CD8-positive, alpha-beta memory T cell (primary cell): ENCODE measurements at regions not wholly inside any gene's neighbourhood (a gene's known extent, or its start where the extent isn't known, plus 50 kb on each side); places are given as distances from the start of the nearest gene placed in this dataset.

Source experiments
- CTCF ChIA-PET: fragments of 350-600 bp; sonication (Branson Sonifier 250); formaldehyde crosslinking; loops from one replicate; lab custom pipeline; 2021; ENCODE audit warnings: antibody characterized with exemption; lab: Charles Lee
- POLR2A ChIA-PET: fragments of 350-600 bp; sonication (Branson Sonifier 250); formaldehyde crosslinking; loops from one replicate; lab custom pipeline; 2021; ENCODE audit warnings: antibody characterized with exemption; lab: Charles Lee
- DNase-seq, 5 donors: peaks; one replicate each; pipeline versions ENCODE4 v3.0.0 to v3.0.0-alpha.2; 2020 to 2022; ENCODE audit warnings: mixed read lengths in 1 of 5
- H3K27ac ChIP-seq: one replicate; pipeline ENCODE4 v1.7.0; 2013; ENCODE audit warnings: low read depth, mild to moderate bottlenecking, low read length, moderate library complexity
- H3K27me3 ChIP-seq: 2 replicates; pipeline ENCODE4 v1.7.0; 2013; ENCODE audit warnings: low read length, mild to moderate bottlenecking; ENCODE audit not compliant: insufficient read depth, poor library complexity, severe bottlenecking
- H3K36me3 ChIP-seq: 2 replicates; pipeline ENCODE4 v1.7.0; 2013; ENCODE audit warnings: mild to moderate bottlenecking, low read length, moderate library complexity; ENCODE audit not compliant: insufficient read depth
- H3K4me1 ChIP-seq: 2 replicates; pipeline ENCODE4 v1.7.0; 2013; ENCODE audit warnings: mild to moderate bottlenecking, low read length, moderate library complexity; ENCODE audit not compliant: insufficient read depth
- H3K4me3 ChIP-seq: 2 replicates; pipeline ENCODE4 v1.7.0; 2013; ENCODE audit warnings: mild to moderate bottlenecking, low read length
- H3K9me3 ChIP-seq: 2 replicates; pipeline ENCODE4 v1.7.0; 2013; ENCODE audit warnings: mild to moderate bottlenecking, low read length
- H3K27ac Mint-ChIP-seq, 8 donors: one replicate each; pipeline ENCODE4 v1.8.0; 2020 to 2021; ENCODE audit warnings: mixed read lengths in 8 of 8, mild to moderate bottlenecking in 6 of 8, inconsistent platforms in 3 of 8, moderate library complexity in 3 of 8
- H3K27me3 Mint-ChIP-seq, 2 donors: one replicate each; pipeline ENCODE4 v1.8.0; 2020 to 2021; ENCODE audit warnings: mixed read lengths in 2 of 2, mild to moderate bottlenecking in 1 of 2, moderate library complexity in 1 of 2
- H3K36me3 Mint-ChIP-seq, 3 donors: one replicate each; pipeline ENCODE4 v1.8.0; 2020 to 2021; ENCODE audit warnings: mixed read lengths in 3 of 3, inconsistent platforms in 1 of 3, mild to moderate bottlenecking in 1 of 3
- H3K4me1 Mint-ChIP-seq, 3 donors: one replicate each; pipeline ENCODE4 v1.8.0; 2020 to 2021; ENCODE audit warnings: mixed read lengths in 3 of 3, inconsistent platforms in 1 of 3, mild to moderate bottlenecking in 1 of 3
- H3K4me3 Mint-ChIP-seq, 7 donors: one replicate each; pipeline ENCODE4 v1.8.0; 2020 to 2021; ENCODE audit warnings: mixed read lengths in 7 of 7, mild to moderate bottlenecking in 6 of 7, moderate library complexity in 4 of 7, inconsistent platforms in 2 of 7
- H3K9me3 Mint-ChIP-seq, 5 donors: one replicate each; pipeline ENCODE4 v1.8.0; 2020 to 2022; ENCODE audit warnings: mixed read lengths in 5 of 5, mild to moderate bottlenecking in 3 of 5, moderate library complexity in 2 of 5, inconsistent platforms in 1 of 5

DNA sequence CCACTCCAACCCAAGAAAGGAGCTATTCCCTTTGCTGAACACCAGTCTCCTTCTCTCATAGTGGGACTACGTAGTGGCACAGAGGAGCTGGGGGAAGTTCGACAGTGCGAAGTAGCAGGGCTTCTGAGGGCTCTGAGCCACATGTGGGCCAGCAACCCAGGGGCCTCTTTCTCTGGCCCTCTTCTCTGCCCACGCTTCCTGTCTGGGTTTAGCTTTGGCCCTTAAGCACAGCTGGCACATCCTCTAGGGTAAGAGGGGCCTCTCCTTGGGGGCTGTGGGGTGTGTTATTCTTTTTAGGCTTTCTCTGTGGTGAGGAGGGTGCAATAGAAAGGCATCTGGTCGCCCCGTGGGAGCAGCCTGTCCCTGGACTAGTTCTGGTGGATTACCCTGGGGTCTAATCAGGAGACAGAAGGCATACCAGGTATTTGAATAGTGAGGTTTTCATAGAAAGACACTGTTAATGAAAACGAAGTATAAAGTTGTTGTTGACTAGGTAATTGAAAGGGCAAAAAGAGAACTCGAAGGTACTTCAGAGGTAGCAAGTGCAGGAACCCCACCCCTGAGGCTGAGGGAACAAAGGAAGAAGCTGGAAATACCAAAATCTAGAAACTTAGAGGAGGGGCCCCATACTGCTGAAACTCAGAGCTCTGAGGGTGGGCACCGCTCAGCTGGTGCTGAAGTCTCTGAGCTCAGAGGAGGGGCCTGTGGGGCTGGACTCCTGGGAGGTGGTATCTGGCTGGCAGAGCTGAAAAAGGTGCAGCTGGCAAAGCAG is 151.9 kb upstream of the RPS6KA3 start:
- peak overlapping the region in 5 of 7 donors; percentile 35 to 57 (median 51) for H3K4me3 Mint-ChIP-seq
- no peak for DNase-seq
- ChIA-PET CTCF (interaction anchor here (1.0 to 1.1 kb wide), 2 partner anchors 16 to 19 kb away, joined by 3 read pairs; no protein-coding TSS in a partner anchor), POLR2A (interaction anchor here (0.6 kb wide), 1 partner anchor 151 kb away, joined by 9 read pairs; no protein-coding TSS in a partner anchor)
- H3K27ac Mint-ChIP-seq = peak overlapping the region; percentile 53 to 98 (median 82)
- H3K4me3 ChIP-seq = no peak overlapping the region
- peaks cover 33% of the 10 kb centered on the region for H3K4me1 ChIP-seq
- H3K9me3 Mint-ChIP-seq = no peaks in the 10 kb centered on the region
- no peak overlapping the region for H3K27ac ChIP-seq
- H3K36me3 Mint-ChIP-seq = no peaks in the 10 kb centered on the region
- no peaks in the 10 kb centered on the region for H3K27me3 ChIP-seq
- H3K4me1 Mint-ChIP-seq = peaks cover 27 to 44% (median 39%) of the 10 kb centered on the region in 3 donors
- no peaks in the 10 kb centered on the region for H3K9me3 ChIP-seq
- peaks cover 0 to 6% of the 10 kb centered on the region in 2 donors for H3K27me3 Mint-ChIP-seq
- no peaks in the 10 kb centered on the region for H3K36me3 ChIP-seq

DNA sequence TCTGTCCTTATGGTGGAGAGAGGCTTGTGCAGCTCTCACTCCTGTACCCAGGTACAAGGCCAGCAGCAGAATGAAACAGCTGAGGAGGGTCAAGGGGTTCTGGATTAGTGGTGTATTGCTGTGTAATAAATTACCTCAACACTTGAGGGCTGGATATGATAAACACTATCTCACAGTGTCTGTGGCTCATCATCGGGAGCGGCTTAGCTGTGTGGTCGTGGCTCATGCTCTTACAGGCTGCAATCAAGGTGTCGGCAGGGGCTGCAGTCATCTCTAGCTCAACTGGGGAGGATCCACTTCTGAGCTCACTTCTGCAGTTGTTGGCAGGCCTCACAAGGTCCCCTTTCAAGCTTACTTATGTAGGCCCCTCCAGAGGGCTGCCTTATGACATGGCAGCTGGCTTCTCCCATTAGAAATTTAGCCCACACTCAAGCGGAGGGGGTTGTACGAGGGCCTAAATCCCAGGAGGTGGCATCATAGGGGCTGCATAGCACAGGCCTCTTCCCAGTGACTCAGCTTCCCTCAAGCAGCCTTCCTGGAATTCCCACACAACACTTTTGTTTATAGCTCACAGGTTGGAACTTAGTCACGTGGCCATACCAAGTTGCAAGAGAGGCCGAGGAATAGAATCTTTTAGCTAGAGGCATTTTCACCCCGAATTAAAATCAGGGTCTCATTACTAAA is 148.2 kb upstream of the RPS6KA3 start:
- peak overlapping the region in 7 of 8 donors; percentile 21 to 91 (median 84) for H3K27ac Mint-ChIP-seq
- no peaks in the 10 kb centered on the region for H3K36me3 ChIP-seq
- peak overlapping the region in 1 of 7 donors; percentile 24 for H3K4me3 Mint-ChIP-seq
- ChIA-PET CTCF (interaction anchor here (1.1 kb wide), 1 partner anchor 162 kb away, joined by 3 read pairs; no protein-coding TSS in a partner anchor), POLR2A (interaction anchor here (1.4 kb wide), 1 partner anchor 23 kb away, joined by 7 read pairs; no protein-coding TSS in a partner anchor)
- no peak overlapping the region for H3K4me3 ChIP-seq
- peaks cover 43% of the 10 kb centered on the region for H3K4me1 ChIP-seq
- H3K4me1 Mint-ChIP-seq = peaks cover 39 to 61% (median 51%) of the 10 kb centered on the region in 3 donors
- no peaks in the 10 kb centered on the region for H3K9me3 ChIP-seq
- DNase-seq = peak in 1 of 5 donors; percentile 44
- H3K27ac ChIP-seq = no peak overlapping the region
- H3K27me3 Mint-ChIP-seq = peaks cover 0 to 6% of the 10 kb centered on the region in 2 donors
- no peaks in the 10 kb centered on the region for H3K27me3 ChIP-seq
- no peaks in the 10 kb centered on the region for H3K9me3 Mint-ChIP-seq
- peaks cover 0 to 4% (median 0%) of the 10 kb centered on the region in 3 donors for H3K36me3 Mint-ChIP-seq

DNA sequence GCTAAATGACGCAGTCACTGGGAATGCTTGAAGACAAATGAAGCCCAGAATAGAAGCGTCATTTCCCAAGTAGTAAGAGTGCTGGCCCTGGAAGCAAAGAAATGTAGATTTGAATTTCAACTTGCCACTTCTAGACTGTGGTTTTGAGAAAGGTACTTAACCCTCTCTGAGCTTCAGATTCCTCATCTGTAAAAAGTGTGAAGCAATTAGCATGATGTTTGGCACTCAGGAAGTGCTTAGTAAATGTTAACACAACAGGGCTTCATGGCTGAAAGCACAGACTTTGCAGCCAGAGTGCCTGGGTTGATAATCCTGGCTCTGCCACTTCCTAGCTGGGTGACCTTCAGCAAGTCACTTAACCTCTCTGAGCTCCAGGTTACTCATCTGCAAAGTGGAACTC is 147.4 kb upstream of the RPS6KA3 start:
- H3K36me3 Mint-ChIP-seq = peaks cover 0 to 4% (median 0%) of the 10 kb centered on the region in 3 donors
- Histone ChIP-seq H3K4me1 (peaks cover 39% of the 10 kb centered on the region), H3K4me3 (peak overlapping the region; percentile 50), H3K36me3 (no peaks in the 10 kb centered on the region), H3K9me3 (no peaks in the 10 kb centered on the region), H3K27me3 (no peaks in the 10 kb centered on the region), H3K27ac (no peak overlapping the region)
- no peaks in the 10 kb centered on the region for H3K9me3 Mint-ChIP-seq
- CTCF ChIA-PET = no interaction called here
- POLR2A ChIA-PET = interaction anchor here (0.6 to 1.4 kb wide), 3 partner anchors 24 to 650 kb away, joined by 4 to 8 read pairs (median 7); no protein-coding TSS in a partner anchor
- peaks cover 0 to 5% of the 10 kb centered on the region in 2 donors for H3K27me3 Mint-ChIP-seq
- no peak for DNase-seq
- H3K4me3 Mint-ChIP-seq = peak overlapping the region in 4 of 7 donors; percentile 10 to 70 (median 42)
- H3K27ac Mint-ChIP-seq = peak overlapping the region; percentile 15 to 91 (median 74)
- peaks cover 39 to 54% (median 45%) of the 10 kb centered on the region in 3 donors for H3K4me1 Mint-ChIP-seq

DNA sequence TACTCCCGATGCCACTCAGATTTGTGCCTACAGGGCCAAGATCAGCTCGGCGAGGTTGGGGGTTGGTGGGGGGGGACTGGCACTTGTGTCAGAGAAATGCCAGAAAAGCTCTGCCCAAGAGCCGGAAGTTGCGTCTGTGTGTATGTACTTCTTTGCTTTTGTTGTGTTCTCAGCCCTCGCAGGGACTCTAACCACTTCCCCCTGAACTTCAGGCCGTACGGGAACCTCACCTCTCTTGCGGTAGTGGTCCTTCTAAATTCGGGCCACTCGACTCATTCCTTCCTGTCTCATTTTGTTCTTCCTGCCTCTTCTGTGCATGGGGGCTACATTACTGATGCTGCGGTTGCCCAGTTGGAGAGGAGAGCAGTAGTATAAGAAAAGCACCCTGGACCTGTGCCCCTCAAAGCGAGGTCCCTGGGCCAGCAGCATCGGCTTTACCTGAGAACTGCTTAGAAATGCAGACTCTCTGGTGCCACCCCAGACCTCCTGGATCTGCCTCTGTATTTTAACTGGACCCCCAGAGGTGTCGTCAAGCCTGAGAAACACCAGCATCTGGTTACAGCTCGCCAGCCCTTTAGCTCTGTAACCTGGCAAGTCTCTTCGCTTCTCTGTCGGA is 146.3 kb upstream of the RPS6KA3 start:
- Mint-ChIP-seq H3K36me3 (peaks cover 0 to 4% (median 0%) of the 10 kb centered on the region in 3 donors), H3K27me3 (peaks cover 0 to 2% of the 10 kb centered on the region in 2 donors), H3K9me3 (no peaks in the 10 kb centered on the region), H3K4me3 (peak overlapping the region; percentile 61 to 82 (median 70)), H3K4me1 (peaks cover 28 to 44% (median 34%) of the 10 kb centered on the region in 3 donors), H3K27ac (peak overlapping the region; percentile 86 to 95 (median 91))
- H3K27ac ChIP-seq = peak overlapping the region; percentile 27
- DNase-seq = peak; percentile 19 to 77 (median 72)
- H3K36me3 ChIP-seq = no peaks in the 10 kb centered on the region
- peak overlapping the region; percentile 50 for H3K4me3 ChIP-seq
- H3K9me3 ChIP-seq = no peaks in the 10 kb centered on the region
- H3K4me1 ChIP-seq = peaks cover 31% of the 10 kb centered on the region
- ChIA-PET CTCF (interaction anchor here (1.3 kb wide), 1 partner anchor 37 kb away, joined by 3 read pairs; no protein-coding TSS in a partner anchor), POLR2A (interaction anchor here (0.5 to 1.3 kb wide), 4 partner anchors 34 to 147 kb away, joined by 3 to 5 read pairs (median 4); no protein-coding TSS in a partner anchor)
- H3K27me3 ChIP-seq = no peaks in the 10 kb centered on the region

DNA sequence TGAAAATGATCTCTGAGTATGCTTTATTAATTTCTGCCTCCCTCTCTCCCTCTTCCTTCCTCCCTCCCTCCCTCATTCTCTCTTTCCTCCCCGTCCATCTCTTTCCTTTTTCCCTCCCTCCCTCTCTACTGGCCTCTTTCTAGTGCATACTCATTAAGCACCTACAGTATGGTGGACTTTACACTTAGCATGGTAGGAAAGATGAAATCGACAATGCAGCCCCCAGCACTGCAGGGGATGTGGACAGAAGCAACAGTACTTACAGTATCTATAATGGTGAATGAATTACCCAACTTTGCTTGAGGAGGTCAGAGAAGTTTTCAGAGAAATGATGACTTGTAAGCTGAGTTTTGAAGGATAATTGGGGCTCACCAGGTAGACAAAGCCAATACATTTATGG is 143.8 kb upstream of the RPS6KA3 start:
- H3K4me1 Mint-ChIP-seq = peaks cover 23 to 39% (median 29%) of the 10 kb centered on the region in 3 donors
- H3K4me3 ChIP-seq = no peak overlapping the region
- peaks cover 27% of the 10 kb centered on the region for H3K4me1 ChIP-seq
- no peaks in the 10 kb centered on the region for H3K9me3 Mint-ChIP-seq
- peak overlapping the region in 3 of 8 donors; percentile 7 to 72 (median 43) for H3K27ac Mint-ChIP-seq
- ChIA-PET CTCF (no interaction called here), POLR2A (no interaction called here)
- H3K4me3 Mint-ChIP-seq = no peak overlapping the region
- no peaks in the 10 kb centered on the region for H3K9me3 ChIP-seq
- peaks cover 0 to 4% (median 1%) of the 10 kb centered on the region in 3 donors for H3K36me3 Mint-ChIP-seq
- no peaks in the 10 kb centered on the region for H3K36me3 ChIP-seq
- peaks cover 0 to 3% of the 10 kb centered on the region in 2 donors for H3K27me3 Mint-ChIP-seq
- H3K27ac ChIP-seq = no peak overlapping the region
- DNase-seq = no peak
- H3K27me3 ChIP-seq = no peaks in the 10 kb centered on the region

DNA sequence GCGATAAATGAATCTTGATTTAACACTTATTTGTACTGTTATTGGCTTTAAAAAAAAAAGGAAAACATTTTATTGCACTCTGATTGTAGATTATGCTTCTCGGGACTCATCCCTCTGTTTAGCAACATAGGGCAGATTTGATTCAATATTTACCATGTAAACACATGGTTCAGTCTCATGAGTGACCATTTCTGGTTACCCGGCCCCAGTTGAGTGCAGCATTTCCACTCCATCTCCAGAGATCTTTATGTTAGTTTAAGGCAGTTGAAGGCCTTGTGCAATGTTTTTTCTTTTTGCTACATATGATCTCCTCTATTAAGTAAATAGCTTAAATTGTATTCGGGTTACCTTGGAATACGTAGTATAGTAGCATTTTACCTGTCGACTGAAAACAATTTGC is 143.3 kb upstream of the RPS6KA3 start:
- H3K36me3 Mint-ChIP-seq = peaks cover 0 to 4% (median 1%) of the 10 kb centered on the region in 3 donors
- no peak overlapping the region for H3K4me3 ChIP-seq
- H3K27ac Mint-ChIP-seq = no peak overlapping the region
- peaks cover 24% of the 10 kb centered on the region for H3K4me1 ChIP-seq
- no peaks in the 10 kb centered on the region for H3K9me3 ChIP-seq
- DNase-seq = no peak
- POLR2A ChIA-PET = no interaction called here
- no peak overlapping the region for H3K4me3 Mint-ChIP-seq
- H3K4me1 Mint-ChIP-seq = peaks cover 23 to 37% (median 27%) of the 10 kb centered on the region in 3 donors
- H3K27me3 ChIP-seq = no peaks in the 10 kb centered on the region
- H3K27ac ChIP-seq = no peak overlapping the region
- CTCF ChIA-PET = no interaction called here
- H3K27me3 Mint-ChIP-seq = peaks cover 0 to 3% of the 10 kb centered on the region in 2 donors
- no peaks in the 10 kb centered on the region for H3K36me3 ChIP-seq
- no peaks in the 10 kb centered on the region for H3K9me3 Mint-ChIP-seq

DNA sequence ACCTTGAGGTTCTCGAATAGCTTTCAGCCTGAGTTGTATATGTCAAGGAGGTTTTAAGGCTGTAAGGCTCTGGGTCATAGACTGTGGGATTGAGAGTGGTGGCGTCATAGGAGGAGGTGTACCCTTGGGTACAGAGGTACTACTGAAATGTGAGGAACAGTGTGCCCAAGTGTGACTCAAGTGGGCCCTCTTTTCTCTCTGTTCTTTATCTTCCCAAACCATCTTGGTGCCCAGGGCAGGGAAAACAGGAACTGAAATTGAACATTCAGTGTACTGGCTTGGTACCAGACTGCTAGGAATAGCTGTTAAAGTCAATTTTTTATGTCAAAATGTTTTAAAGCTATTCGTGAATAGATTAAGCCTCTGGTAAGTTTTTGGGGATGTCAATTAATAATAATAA is 136.2 kb upstream of the RPS6KA3 start:
- no peak overlapping the region for H3K27ac Mint-ChIP-seq
- no peak overlapping the region for H3K4me3 ChIP-seq
- H3K4me1 ChIP-seq = no peaks in the 10 kb centered on the region
- H3K36me3 ChIP-seq = no peaks in the 10 kb centered on the region
- peaks cover 0 to 1% of the 10 kb centered on the region in 2 donors for H3K27me3 Mint-ChIP-seq
- no peaks in the 10 kb centered on the region for H3K9me3 Mint-ChIP-seq
- no peak overlapping the region for H3K27ac ChIP-seq
- H3K4me1 Mint-ChIP-seq = peaks cover 0 to 7% (median 4%) of the 10 kb centered on the region in 3 donors
- H3K9me3 ChIP-seq = no peaks in the 10 kb centered on the region
- ChIA-PET POLR2A (interaction anchor here (0.5 kb wide), 1 partner anchor 137 kb away, joined by 3 read pairs; the partner anchor contains the start of gene RPS6KA3), CTCF (no interaction called here)
- H3K36me3 Mint-ChIP-seq = peaks cover 0 to 1% (median 0%) of the 10 kb centered on the region in 3 donors
- no peak overlapping the region for H3K4me3 Mint-ChIP-seq
- H3K27me3 ChIP-seq = no peaks in the 10 kb centered on the region
- DNase-seq = no peak
